ENCODE measurements at regions not wholly inside any gene's neighbourhood (a gene's known extent, or its start where the extent isn't known, plus 50 kb on each side); places are given as distances from the start of the nearest gene placed in this dataset.

GRCh38 chr2:150174971-150175421 lies 312.5 kb downstream of the RND3 start:
- peaks cover 0 to 6% (median 2%) of the 10 kb centered on the region in 4 donors for H3K9me3 ChIP-seq
- peak in 1 of 2 donors; percentile 14 for DNase-seq
- H3K36me3 ChIP-seq, result no peaks in the 10 kb centered on the region
- no peaks in the 10 kb centered on the region for H3K27me3 ChIP-seq
- TF ChIP-seq CTCF (IDR thresholded peaks at IDR 0.05) (no peak), POLR2AphosphoS5 (IDR thresholded peaks at IDR 0.05) (no peak), POLR2A (IDR thresholded peaks at IDR 0.05) (no peak), EP300 (IDR thresholded peaks at IDR 0.05) (no peak)
- H3K4me3 ChIP-seq, result no peak overlapping the region
- intact Hi-C loops (cut with DNase I; ENCODE audit: low total_unique reads), result no loop called here
- peaks cover 0 to 18% (median 10%) of the 10 kb centered on the region in 4 donors for H3K4me1 ChIP-seq
- peak overlapping the region in 1 of 5 donors; percentile 13 for H3K27ac ChIP-seq
- WGBS, 5 donors, result 27 to 43% (median 39%) methylated on average over 1 of the region's 1 CpG

GRCh38 chr2:150174056-150174805 lies 313.2 kb downstream of the RND3 start:
- intact Hi-C loops (cut with DNase I; ENCODE audit: low total_unique reads), result no loop called here
- H3K9me3 ChIP-seq, result peaks cover 0 to 6% (median 2%) of the 10 kb centered on the region in 4 donors
- no peak for DNase-seq
- H3K36me3 ChIP-seq, result no peaks in the 10 kb centered on the region
- TF ChIP-seq POLR2AphosphoS5 (IDR thresholded peaks at IDR 0.05) (no peak), POLR2A (IDR thresholded peaks at IDR 0.05) (no peak), CTCF (IDR thresholded peaks at IDR 0.05) (no peak), EP300 (IDR thresholded peaks at IDR 0.05) (no peak)
- H3K27ac ChIP-seq, result no peak overlapping the region
- WGBS, 5 donors, result 39 to 79% (median 56%) methylated on average over 2 of the region's 2 CpGs
- peaks cover 0 to 25% (median 13%) of the 10 kb centered on the region in 4 donors for H3K4me1 ChIP-seq
- H3K4me3 ChIP-seq, result no peak overlapping the region
- H3K27me3 ChIP-seq, result no peaks in the 10 kb centered on the region

- DNase-seq, result no peak
- Histone ChIP-seq H3K9me3 (peaks cover 0 to 6% (median 2%) of the 10 kb centered on the region in 4 donors), H3K4me3 (no peak overlapping the region), H3K4me1 (peaks cover 11 to 55% (median 30%) of the 10 kb centered on the region in 4 donors), H3K27me3 (no peaks in the 10 kb centered on the region), H3K27ac (no peak overlapping the region), H3K36me3 (no peaks in the 10 kb centered on the region)
- TF ChIP-seq EP300 (IDR thresholded peaks at IDR 0.05) (no peak), CTCF (IDR thresholded peaks at IDR 0.05) (no peak), POLR2A (IDR thresholded peaks at IDR 0.05) (no peak), POLR2AphosphoS5 (IDR thresholded peaks at IDR 0.05) (no peak)
- intact Hi-C loops (cut with DNase I; ENCODE audit: low total_unique reads), result no loop called here
- WGBS, 5 donors, result 97 to 99% (median 98%) methylated on average over 31 to 43 of the region's 43 CpGs
These were observed 316.4 kb downstream of the RND3 start for GRCh38 chr2:150171065-150171548.

- H3K4me3 ChIP-seq, result no peak overlapping the region
- peaks cover 11 to 54% (median 25%) of the 10 kb centered on the region in 4 donors for H3K4me1 ChIP-seq
- H3K27me3 ChIP-seq, result no peaks in the 10 kb centered on the region
- DNase-seq, result peak; percentile 23 to 62
- no peak for TF ChIP-seq EP300 (IDR thresholded peaks at IDR 0.05)
- no peak for TF ChIP-seq CTCF (IDR thresholded peaks at IDR 0.05)
- peak in 2 of 3 donors; percentile 20 to 50 for TF ChIP-seq POLR2AphosphoS5 (IDR thresholded peaks at IDR 0.05)
- no peak for TF ChIP-seq POLR2A (IDR thresholded peaks at IDR 0.05)
- peak overlapping the region in 4 of 5 donors; percentile 2 to 65 (median 37) for H3K27ac ChIP-seq
- intact Hi-C loops (cut with DNase I; ENCODE audit: low total_unique reads), result no loop called here
- H3K9me3 ChIP-seq, result peaks cover 0 to 6% (median 2%) of the 10 kb centered on the region in 4 donors
- no peaks in the 10 kb centered on the region for H3K36me3 ChIP-seq
These were observed 318.2 kb downstream of the RND3 start for GRCh38 chr2:150169237-150169629.

All from stomach (tissue), 8 donors.